ENCODE measurements at regions not wholly inside any gene's neighbourhood (a gene's known extent, or its start where the extent isn't known, plus 50 kb on each side); places are given as distances from the start of the nearest gene placed in this dataset.

- no peak for DNase-seq (ENCODE audit: low read depth in 1 of 2, low spot score in 1 of 2)
Observed at GRCh38 chr20:63087872-63088680, 81.3 kb upstream of the BHLHE23 start.

GRCh38 chr20:63087236-63087871, 80.6 kb upstream of the BHLHE23 start:
- no peak for DNase-seq (ENCODE audit: low read depth in 1 of 2, low spot score in 1 of 2)

- no peak for DNase-seq (ENCODE audit: low read depth in 1 of 2, low spot score in 1 of 2)
Observed at GRCh38 chr20:63086421-63087235, 79.9 kb upstream of the BHLHE23 start.

GRCh38 chr20:63085151-63085861, 78.5 kb upstream of the BHLHE23 start:
- no peak for DNase-seq (ENCODE audit: low read depth in 1 of 2, low spot score in 1 of 2)

- peak in 1 of 2 donors; percentile 1 for DNase-seq (ENCODE audit: low read depth in 1 of 2, low spot score in 1 of 2)
Observed at GRCh38 chr20:63084563-63084927, 77.8 kb upstream of the BHLHE23 start.

GRCh38 chr20:63083831-63084562, 77.2 kb upstream of the BHLHE23 start:
- DNase-seq (ENCODE audit: low read depth in 1 of 2, low spot score in 1 of 2) = no peak

GRCh38 chr20:63082939-63083735, 76.4 kb upstream of the BHLHE23 start:
- DNase-seq (ENCODE audit: low read depth in 1 of 2, low spot score in 1 of 2) = no peak

- DNase-seq (ENCODE audit: low read depth in 1 of 2, low spot score in 1 of 2) = no peak
Observed at GRCh38 chr20:63082308-63082938, 75.7 kb upstream of the BHLHE23 start.

GRCh38 chr20:63081831-63082230, 75.1 kb upstream of the BHLHE23 start:
- no peak for DNase-seq (ENCODE audit: low read depth in 1 of 2, low spot score in 1 of 2)

GRCh38 chr20:63081351-63081750, 74.6 kb upstream of the BHLHE23 start:
- DNase-seq (ENCODE audit: low read depth in 1 of 2, low spot score in 1 of 2) = no peak

GRCh38 chr20:63080811-63081210, 74.0 kb upstream of the BHLHE23 start:
- no peak for DNase-seq (ENCODE audit: low read depth in 1 of 2, low spot score in 1 of 2)

GRCh38 chr20:63080411-63080810, 73.6 kb upstream of the BHLHE23 start:
- DNase-seq (ENCODE audit: low read depth in 1 of 2, low spot score in 1 of 2) = no peak

GRCh38 chr20:63079971-63080370, 73.2 kb upstream of the BHLHE23 start:
- DNase-seq (ENCODE audit: low read depth in 1 of 2, low spot score in 1 of 2) = no peak

- DNase-seq (ENCODE audit: low read depth in 1 of 2, low spot score in 1 of 2) = no peak
Observed at GRCh38 chr20:63077705-63078104, 70.9 kb upstream of the BHLHE23 start.

- DNase-seq (ENCODE audit: low read depth in 1 of 2, low spot score in 1 of 2) = no peak
Observed at GRCh38 chr20:63076421-63076820, 69.7 kb upstream of the BHLHE23 start.

GRCh38 chr20:63074631-63075030, 67.9 kb upstream of the BHLHE23 start:
- DNase-seq (ENCODE audit: low read depth in 1 of 2, low spot score in 1 of 2) = no peak

- DNase-seq (ENCODE audit: low read depth in 1 of 2, low spot score in 1 of 2) = no peak
Observed at GRCh38 chr20:63074182-63074581, 67.4 kb upstream of the BHLHE23 start.

GRCh38 chr20:63073738-63074065, 66.9 kb upstream of the BHLHE23 start:
- DNase-seq (ENCODE audit: low read depth in 1 of 2, low spot score in 1 of 2) = no peak

GRCh38 chr20:63072991-63073737, 66.4 kb upstream of the BHLHE23 start:
- no peak for DNase-seq (ENCODE audit: low read depth in 1 of 2, low spot score in 1 of 2)
